Heart right ventricle (tissue), 16 donors: ENCODE measurements at regions not wholly inside any gene's neighbourhood (a gene's known extent, or its start where the extent isn't known, plus 50 kb on each side); places are given as distances from the start of the nearest gene placed in this dataset.

Experiments used
- ATAC-seq, 8 donors: fragments of 200-7000 bp; cut with Tn5 transposase; one replicate each; pipeline ENCODE4 v1.9.1; 2020; ENCODE audit warnings: mild to moderate bottlenecking in 8 of 8, moderate library complexity in 8 of 8, moderate number of reproducible peaks in 1 of 8
- DNase-seq, 2 donors: peaks; one replicate each; pipeline ENCODE4 v3.0.0-alpha.2; 2020
- H3K27ac ChIP-seq, 10 donors: fragments of 200-600 bp; sonication (generic) in 2 of 10; one replicate each; pipeline versions ENCODE4 v1.5.0 to v1.8.0; 2020 to 2022; ENCODE audit warnings: mild to moderate bottlenecking in 3 of 10
- H3K27me3 ChIP-seq, 7 donors: fragments of 200-600 bp; one replicate each; pipeline ENCODE4 v1.8.0; 2021 to 2022; ENCODE audit warnings: mild to moderate bottlenecking in 2 of 7
- H3K36me3 ChIP-seq, 9 donors: fragments of 200-600 bp; sonication (generic) in 1 of 9; one replicate each; pipeline versions ENCODE4 v1.5.0 to v1.8.0; 2020 to 2022; ENCODE audit warnings: mild to moderate bottlenecking in 2 of 9
- H3K4me1 ChIP-seq, 9 donors: fragments of 200-600 bp; sonication (generic) in 1 of 9; one replicate each; pipeline versions ENCODE4 v1.5.0 to v1.8.0; 2020 to 2022; ENCODE audit warnings: mild to moderate bottlenecking in 4 of 9
- H3K4me3 ChIP-seq, 10 donors: fragments of 200-600 bp; sonication (generic) in 2 of 10; one replicate each; pipeline versions ENCODE4 v1.5.0 to v1.8.0; 2020 to 2022; ENCODE audit warnings: mild to moderate bottlenecking in 7 of 10, moderate library complexity in 2 of 10
- H3K9me3 ChIP-seq, 11 donors: fragments of 200-600 bp in 10 of 11; sonication (generic) in 2 of 11; one replicate each; pipeline versions ENCODE4 v1.5.0 to v1.8.0; 2013 to 2022; ENCODE audit warnings: mild to moderate bottlenecking in 2 of 11, control low read depth in 1 of 11, moderate library complexity in 1 of 11
- CTCF ChIP-seq, 9 donors: fragments of 200-600 bp; sonication (generic) in 2 of 9; IDR thresholded peaks; one replicate each; pipeline versions ENCODE4 v1.5.0 to v1.8.0; 2021 to 2022; ENCODE audit warnings: antibody characterized with exemption in 9 of 9, mild to moderate bottlenecking in 5 of 9, moderate library complexity in 1 of 9
- WGBS, 2 donors: extraction: QIAGEN DNeasy Blood & Tissue Kit; methylation state at CpG; one replicate each; pipeline ENCODE4 v1.1.7; 2013; ENCODE audit warnings: inconsistent platforms in 1 of 2; 5-methylcytosine and 5-hydroxymethylcytosine counted together
- intact Hi-C, 10 donors: fragments of 100-400 bp; cut with DNase I; formaldehyde crosslinking; loops; one replicate each; pipeline versions ENCODE4 v1.11.1 to v1.14.2; 2022
- donor health status: Arrhythmogenic right ventricular cardiomyopathy.
- donor health status: ischemic (EF 13 %, LVEDD 7.1; RV severe dilation, severe dysfunction).
- donor health status: healthy with polysubstance abuse.
- donor health status: DM: no; HTN: yes; CAD: no.
- donor health status: DM: no; HTN: no; CAD: no.
- donor health status: ischemic (EF 25% LVEDD 6.9; RV normal size, moderate dysfunction).
- donor health status: ischemic (EF 25% LVEDD 5.7; RV mildly dilated, moderate dysfunction).
- donor health status: healthy.
- donor health status: DM: yes; HTN: yes; CAD: no.
- donor health status: Ischemic cardiomyopathy.
- donor health status: ischemic (EF 35%, LVEDD 5.7; RV mildly dilated, moderate dysfunction).
- donor health status: nonischemic (EF 11% LVEDD 7.7; RV severe dilation, severe dysfunction).
- donor health status: DM: yes; HTN: yes; CAD: no.
- donor health status: PGD.
- donor health status: ischemic (EF 29% LVEDD 5.4; RV normal size, mild dysfunction).
- donor health status: nonischemic (EF 23%, LVEDD 6.1; RV moderate dilation, normal function).

GRCh38 chr13:107480130-107480529 is 735.2 kb downstream of the LIG4 start:
- TF ChIP-seq CTCF (IDR thresholded peaks at IDR 0.05): no peak
- H3K27me3 ChIP-seq: no peaks in the 10 kb centered on the region
- DNase-seq (no peak), ATAC-seq (no peak)
- H3K36me3 ChIP-seq: no peaks in the 10 kb centered on the region
- intact Hi-C loops: no loop called here
- WGBS, 2 donors: 90 to 93% methylated on average over 1 of the region's 1 CpG
- H3K27ac ChIP-seq: no peak overlapping the region
- H3K9me3 ChIP-seq: peaks cover 0 to 2% (median 0%) of the 10 kb centered on the region in 11 donors
- H3K4me1 ChIP-seq: no peaks in the 10 kb centered on the region
- H3K4me3 ChIP-seq: no peak overlapping the region

GRCh38 chr13:107477772-107478379 is 737.5 kb downstream of the LIG4 start:
- Histone ChIP-seq H3K27me3 (no peaks in the 10 kb centered on the region), H3K27ac (no peak overlapping the region), H3K4me1 (no peaks in the 10 kb centered on the region), H3K36me3 (no peaks in the 10 kb centered on the region), H3K4me3 (no peak overlapping the region), H3K9me3 (peaks cover 0 to 2% (median 0%) of the 10 kb centered on the region in 11 donors)
- intact Hi-C loops: no loop called here
- WGBS, 2 donors: 74 to 77% methylated on average over 3 of the region's 3 CpGs
- ATAC-seq (no peak), DNase-seq (no peak)
- no peak for TF ChIP-seq CTCF (IDR thresholded peaks at IDR 0.05)

GRCh38 chr13:107475753-107476453 is 739.4 kb downstream of the LIG4 start:
- ATAC-seq (no peak), DNase-seq (no peak)
- TF ChIP-seq CTCF (IDR thresholded peaks at IDR 0.05): no peak
- 82 to 86% methylated on average over 3 of the region's 3 CpGs for WGBS, 2 donors
- H3K27ac ChIP-seq: no peak overlapping the region
- H3K9me3 ChIP-seq: no peaks in the 10 kb centered on the region
- no peaks in the 10 kb centered on the region for H3K27me3 ChIP-seq
- H3K4me1 ChIP-seq: no peaks in the 10 kb centered on the region
- no peak overlapping the region for H3K4me3 ChIP-seq
- intact Hi-C loops: no loop called here
- H3K36me3 ChIP-seq: no peaks in the 10 kb centered on the region

GRCh38 chr13:107473253-107473652 is 742.1 kb downstream of the LIG4 start:
- WGBS, 2 donors: 96 to 97% methylated on average over 4 of the region's 4 CpGs
- Histone ChIP-seq H3K4me1 (no peaks in the 10 kb centered on the region), H3K27me3 (no peaks in the 10 kb centered on the region), H3K36me3 (no peaks in the 10 kb centered on the region), H3K4me3 (no peak overlapping the region), H3K27ac (no peak overlapping the region), H3K9me3 (peaks cover 0 to 4% (median 0%) of the 10 kb centered on the region in 11 donors)
- ATAC-seq (no peak), DNase-seq (no peak)
- TF ChIP-seq CTCF (IDR thresholded peaks at IDR 0.05): no peak
- intact Hi-C loops: no loop called here
